ENCODE measurements at regions not wholly inside any gene's neighbourhood (a gene's known extent, or its start where the extent isn't known, plus 50 kb on each side); places are given as distances from the start of the nearest gene placed in this dataset.

GRCh38 chr14:42000450-42000849, 393.8 kb downstream of the LRFN5 start:
- POLR2A ChIA-PET (ENCODE audit: low non-redundant PET) = no interaction called here

GRCh38 chr14:41993687-41994086, 387.0 kb downstream of the LRFN5 start:
- Histone ChIP-seq H3K27ac (ENCODE audit: low read depth, low read length, poor library complexity, severe bottlenecking) (no peak overlapping the region), H3K9me3 (ENCODE audit: low read depth, low read length, poor library complexity, severe bottlenecking) (no peaks in the 10 kb centered on the region), H3K4me1 (ENCODE audit: insufficient read depth, low read length, poor library complexity, severe bottlenecking) (peaks cover 8% of the 10 kb centered on the region), H3K27me3 (replicated peaks; ENCODE audit: insufficient read depth, low read depth, low read length, poor library complexity) (no peaks in the 10 kb centered on the region), H3K4me3 (ENCODE audit: low read depth, low read length, poor library complexity, severe bottlenecking) (no peak overlapping the region), H3K36me3 (ENCODE audit: insufficient read depth, low read length, poor library complexity, severe bottlenecking) (no peaks in the 10 kb centered on the region)
- DNase-seq (ENCODE audit: low spot score) = no peak
- POLR2A ChIA-PET (ENCODE audit: low non-redundant PET) = no interaction called here
- intact Hi-C loops (cut with micrococcal nuclease; ENCODE audit: unreplicated experiment) = no loop called here
- no TSS peak for BruUV-seq (replicated peaks)
- TF ChIP-seq CTCF (conservative IDR thresholded peaks at IDR 0.05; ENCODE audit: low read depth, low read length) (no peak), EZH2 (IDR thresholded peaks at IDR 0.05; ENCODE audit: borderline replicate concordance, low read depth, low read length, poor library complexity, severe bottlenecking) (no peak)
- CTCF ChIA-PET = no interaction called here

More at GRCh38 chr14:42000450-42000849, 393.8 kb downstream of the LRFN5 start:
- Histone ChIP-seq H3K27me3 (replicated peaks; ENCODE audit: insufficient read depth, low read depth, low read length, poor library complexity) (no peaks in the 10 kb centered on the region), H3K4me3 (ENCODE audit: low read depth, low read length, poor library complexity, severe bottlenecking) (no peak overlapping the region), H3K27ac (ENCODE audit: low read depth, low read length, poor library complexity, severe bottlenecking) (no peak overlapping the region), H3K9me3 (ENCODE audit: low read depth, low read length, poor library complexity, severe bottlenecking) (no peaks in the 10 kb centered on the region), H3K36me3 (ENCODE audit: insufficient read depth, low read length, poor library complexity, severe bottlenecking) (no peaks in the 10 kb centered on the region), H3K4me1 (ENCODE audit: insufficient read depth, low read length, poor library complexity, severe bottlenecking) (no peaks in the 10 kb centered on the region)
- intact Hi-C loops (cut with micrococcal nuclease; ENCODE audit: unreplicated experiment) = no loop called here
- DNase-seq (ENCODE audit: low spot score) = no peak
- TF ChIP-seq EZH2 (IDR thresholded peaks at IDR 0.05; ENCODE audit: borderline replicate concordance, low read depth, low read length, poor library complexity, severe bottlenecking) (no peak), CTCF (conservative IDR thresholded peaks at IDR 0.05; ENCODE audit: low read depth, low read length) (no peak)
- no TSS peak for BruUV-seq (replicated peaks)
- CTCF ChIA-PET = no interaction called here

DNA sequence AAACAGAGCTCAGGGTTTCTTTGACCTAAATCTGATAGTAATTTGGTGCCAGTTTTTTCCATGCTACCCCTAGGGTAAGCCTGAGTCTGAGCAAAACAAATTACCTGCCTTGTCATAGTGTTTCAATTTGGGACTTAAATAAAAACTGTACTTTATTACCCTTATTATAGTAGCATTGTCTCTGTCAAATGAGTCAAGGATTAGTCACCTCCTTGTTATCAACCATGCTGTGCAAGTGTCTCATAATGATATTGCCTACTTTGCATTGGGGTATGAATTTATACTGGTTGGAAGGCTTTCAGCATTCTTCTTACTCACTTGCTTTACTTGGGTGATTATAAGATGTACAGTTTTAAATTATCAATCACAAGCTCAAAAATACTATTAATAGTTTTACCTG, 380.0 kb downstream of the LRFN5 start:
- TF ChIP-seq CTCF (conservative IDR thresholded peaks at IDR 0.05; ENCODE audit: low read depth, low read length) (no peak), EZH2 (IDR thresholded peaks at IDR 0.05; ENCODE audit: borderline replicate concordance, low read depth, low read length, poor library complexity, severe bottlenecking) (no peak)
- ChIA-PET CTCF (no interaction called here), POLR2A (ENCODE audit: low non-redundant PET) (no interaction called here)
- peak; percentile 45 for DNase-seq (ENCODE audit: low spot score)
- H3K4me1 ChIP-seq (ENCODE audit: insufficient read depth, low read length, poor library complexity, severe bottlenecking) = peaks cover 9% of the 10 kb centered on the region
- H3K27ac ChIP-seq (ENCODE audit: low read depth, low read length, poor library complexity, severe bottlenecking) = no peak overlapping the region
- no peak overlapping the region for H3K4me3 ChIP-seq (ENCODE audit: low read depth, low read length, poor library complexity, severe bottlenecking)
- intact Hi-C loops (cut with micrococcal nuclease; ENCODE audit: unreplicated experiment) = no loop called here
- H3K9me3 ChIP-seq (ENCODE audit: low read depth, low read length, poor library complexity, severe bottlenecking) = no peaks in the 10 kb centered on the region
- no TSS peak for BruUV-seq (replicated peaks)
- H3K27me3 ChIP-seq (replicated peaks; ENCODE audit: insufficient read depth, low read depth, low read length, poor library complexity) = no peaks in the 10 kb centered on the region
- H3K36me3 ChIP-seq (ENCODE audit: insufficient read depth, low read length, poor library complexity, severe bottlenecking) = no peaks in the 10 kb centered on the region
